Astrocyte of the hippocampus (primary cell): ENCODE measurements at regions not wholly inside any gene's neighbourhood (a gene's known extent, or its start where the extent isn't known, plus 50 kb on each side); places are given as distances from the start of the nearest gene placed in this dataset.
"Not testable (repeated sequence)": the region's sequence is repeated elsewhere in the genome, so short reads cannot be mapped to it uniquely, and the experiment has no call there.

Source experiments
- DNase-seq: peaks from one replicate; pipeline ENCODE4 v3.0.0; 2011; ENCODE audit warnings: low read depth, low spot score

GRCh38 chr20:12201289-12201991, 283.7 kb downstream of the BTBD3 start:
- DNase-seq = peak; percentile 2

- no peak for DNase-seq
Observed at GRCh38 chr20:12203399-12203798, 285.7 kb downstream of the BTBD3 start.

- DNase-seq = no peak
Observed at GRCh38 chr20:12203981-12204380, 286.3 kb downstream of the BTBD3 start.

- DNase-seq = peak; percentile 53
Observed at GRCh38 chr20:12207875-12208274, 290.2 kb downstream of the BTBD3 start.

- DNase-seq = no peak
Observed at GRCh38 chr20:12210591-12210990, 292.9 kb downstream of the BTBD3 start.

GRCh38 chr20:12211361-12211760, 293.7 kb downstream of the BTBD3 start:
- DNase-seq = no peak

- peak; percentile 2 for DNase-seq
Observed at GRCh38 chr20:12217382-12217781, 299.7 kb downstream of the BTBD3 start.

- DNase-seq = no peak
Observed at GRCh38 chr20:12219798-12220197, 302.1 kb downstream of the BTBD3 start.

GRCh38 chr20:12223057-12223456, 305.4 kb downstream of the BTBD3 start:
- DNase-seq = no peak

- no peak for DNase-seq
Observed at GRCh38 chr20:12225898-12226297, 308.2 kb downstream of the BTBD3 start.

GRCh38 chr20:12229891-12230290, 312.2 kb downstream of the BTBD3 start:
- no peak for DNase-seq

- DNase-seq = peak; percentile 44
Observed at GRCh38 chr20:12237772-12238171, 320.1 kb downstream of the BTBD3 start.

- no peak for DNase-seq
Observed at GRCh38 chr20:12241065-12241464, 323.4 kb downstream of the BTBD3 start.

- no peak for DNase-seq
Observed at GRCh38 chr20:12243327-12243726, 325.6 kb downstream of the BTBD3 start.

- DNase-seq = no peak
Observed at GRCh38 chr20:12248481-12248880, 330.8 kb downstream of the BTBD3 start.

- DNase-seq = not testable (repeated sequence)
Observed at GRCh38 chr20:12250661-12251060, 333.0 kb downstream of the BTBD3 start.

GRCh38 chr20:12252793-12253192, 335.1 kb downstream of the BTBD3 start:
- DNase-seq = peak; percentile 77

GRCh38 chr20:12255461-12255970, 337.8 kb downstream of the BTBD3 start:
- DNase-seq = no peak

- no peak for DNase-seq
Observed at GRCh38 chr20:12256806-12257205, 339.1 kb downstream of the BTBD3 start.

- no peak for DNase-seq
Observed at GRCh38 chr20:12262747-12263146, 345.1 kb downstream of the BTBD3 start.

GRCh38 chr20:12264711-12265110, 347.0 kb downstream of the BTBD3 start:
- DNase-seq = peak; percentile 2

- no peak for DNase-seq
Observed at GRCh38 chr20:12265662-12266061, 348.0 kb downstream of the BTBD3 start.

- DNase-seq = no peak
Observed at GRCh38 chr20:12269579-12269978, 351.9 kb downstream of the BTBD3 start.

GRCh38 chr20:12270863-12271262, 353.2 kb downstream of the BTBD3 start:
- DNase-seq = no peak
